ENCODE measurements at regions not wholly inside any gene's neighbourhood (a gene's known extent, or its start where the extent isn't known, plus 50 kb on each side); places are given as distances from the start of the nearest gene placed in this dataset.

GRCh38 chr14:49057838-49058510, 528.2 kb downstream of the RPS29 start:
- intact Hi-C loops (cut with DNase I): no loop called here
- Histone ChIP-seq H3K27me3 (no peaks in the 10 kb centered on the region), H3K9me3 (replicated peaks in 1 of 3) (no peaks in the 10 kb centered on the region), H3K27ac (no peak overlapping the region), H3K36me3 (replicated peaks in 1 of 2) (no peaks in the 10 kb centered on the region), H3K4me1 (replicated peaks in 1 of 2) (peaks cover 0 to 4% of the 10 kb centered on the region in 2 donors), H3K4me3 (no peak overlapping the region)
- TF ChIP-seq CTCF (IDR thresholded peaks at IDR 0.05): no peak
- TF ChIP-seq POLR2A (IDR thresholded peaks at IDR 0.05): no peak
- no peak for DNase-seq
- WGBS, 4 donors: 27 to 51% (median 45%) methylated on average over 1 of the region's 1 CpG

GRCh38 chr14:49056021-49056420, 530.2 kb downstream of the RPS29 start:
- Histone ChIP-seq H3K9me3 (replicated peaks in 1 of 3) (no peaks in the 10 kb centered on the region), H3K27ac (no peak overlapping the region), H3K36me3 (replicated peaks in 1 of 2) (no peaks in the 10 kb centered on the region), H3K4me3 (no peak overlapping the region), H3K4me1 (replicated peaks in 1 of 2) (peaks cover 0 to 4% of the 10 kb centered on the region in 2 donors), H3K27me3 (no peaks in the 10 kb centered on the region)
- WGBS, 4 donors: 76 to 91% (median 84%) methylated on average over 1 of the region's 1 CpG
- TF ChIP-seq CTCF (IDR thresholded peaks at IDR 0.05): no peak
- no peak for TF ChIP-seq POLR2A (IDR thresholded peaks at IDR 0.05)
- no peak for DNase-seq
- intact Hi-C loops (cut with DNase I): no loop called here

GRCh38 chr14:49052521-49052920, 533.7 kb downstream of the RPS29 start:
- Histone ChIP-seq H3K27me3 (no peaks in the 10 kb centered on the region), H3K4me3 (no peak overlapping the region), H3K36me3 (replicated peaks in 1 of 2) (no peaks in the 10 kb centered on the region), H3K27ac (no peak overlapping the region), H3K9me3 (replicated peaks in 1 of 3) (no peaks in the 10 kb centered on the region), H3K4me1 (replicated peaks in 1 of 2) (no peaks in the 10 kb centered on the region)
- TF ChIP-seq CTCF (IDR thresholded peaks at IDR 0.05) (no peak), POLR2A (IDR thresholded peaks at IDR 0.05) (no peak)
- peak in 1 of 7 donors; percentile 16 for DNase-seq
- 21 to 36% (median 27%) methylated on average over 2 of the region's 2 CpGs for WGBS, 4 donors
- intact Hi-C loops (cut with DNase I): no loop called here

- no peaks in the 10 kb centered on the region for H3K4me1 ChIP-seq (replicated peaks in 1 of 2)
- H3K27ac ChIP-seq: no peak overlapping the region
- no peaks in the 10 kb centered on the region for H3K27me3 ChIP-seq
- DNase-seq: no peak
- intact Hi-C loops (cut with DNase I): no loop called here
- no peaks in the 10 kb centered on the region for H3K9me3 ChIP-seq (replicated peaks in 1 of 3)
- WGBS, 4 donors: 79 to 95% (median 90%) methylated on average over 4 of the region's 4 CpGs
- TF ChIP-seq CTCF (IDR thresholded peaks at IDR 0.05) (no peak), POLR2A (IDR thresholded peaks at IDR 0.05) (no peak)
- no peak overlapping the region for H3K4me3 ChIP-seq
- H3K36me3 ChIP-seq (replicated peaks in 1 of 2): no peaks in the 10 kb centered on the region
These were observed 534.7 kb downstream of the RPS29 start for GRCh38 chr14:49051328-49052060.

All from adrenal gland (tissue), 9 donors.